GM10266 (cell line): ENCODE measurements at regions not wholly inside any gene's neighbourhood (a gene's known extent, or its start where the extent isn't known, plus 50 kb on each side); places are given as distances from the start of the nearest gene placed in this dataset.

ENCODE experiments used
- DNase-seq: peaks from one replicate; pipeline ENCODE4 v3.0.0; 2012; ENCODE audit errors: extremely low spot score
- TF ChIP-seq, protein P1 (sequence below): IDR thresholded peaks from 2 replicates; pipeline ENCODE4 v1.5.1; 2012; ENCODE audit warnings: mild to moderate bottlenecking, low read depth; ENCODE audit not compliant: control insufficient read depth, insufficient read depth; ENCODE audit errors: missing control alignments

DNA sequence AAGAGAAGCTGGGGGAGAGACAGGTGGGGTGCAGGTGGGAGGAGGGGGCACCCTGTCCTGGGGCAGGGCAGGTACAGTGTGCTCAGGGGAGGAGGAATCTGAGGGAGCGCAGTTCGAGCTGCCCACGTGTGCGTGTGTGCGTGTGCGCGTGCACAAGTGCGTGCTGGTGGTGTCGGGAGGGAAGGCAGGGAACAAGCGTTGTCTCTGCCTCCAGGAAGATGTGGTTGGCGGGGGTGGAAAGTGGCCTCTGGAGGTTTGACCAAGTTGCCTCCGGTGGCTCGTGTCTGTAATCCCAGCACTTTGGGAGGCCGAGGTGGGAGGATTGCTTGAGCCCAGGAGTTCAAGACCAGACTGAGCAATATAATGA lies 49.9 kb upstream of the THY1 start:
- DNase-seq = no peak
- TF ChIP-seq, protein P1, sequence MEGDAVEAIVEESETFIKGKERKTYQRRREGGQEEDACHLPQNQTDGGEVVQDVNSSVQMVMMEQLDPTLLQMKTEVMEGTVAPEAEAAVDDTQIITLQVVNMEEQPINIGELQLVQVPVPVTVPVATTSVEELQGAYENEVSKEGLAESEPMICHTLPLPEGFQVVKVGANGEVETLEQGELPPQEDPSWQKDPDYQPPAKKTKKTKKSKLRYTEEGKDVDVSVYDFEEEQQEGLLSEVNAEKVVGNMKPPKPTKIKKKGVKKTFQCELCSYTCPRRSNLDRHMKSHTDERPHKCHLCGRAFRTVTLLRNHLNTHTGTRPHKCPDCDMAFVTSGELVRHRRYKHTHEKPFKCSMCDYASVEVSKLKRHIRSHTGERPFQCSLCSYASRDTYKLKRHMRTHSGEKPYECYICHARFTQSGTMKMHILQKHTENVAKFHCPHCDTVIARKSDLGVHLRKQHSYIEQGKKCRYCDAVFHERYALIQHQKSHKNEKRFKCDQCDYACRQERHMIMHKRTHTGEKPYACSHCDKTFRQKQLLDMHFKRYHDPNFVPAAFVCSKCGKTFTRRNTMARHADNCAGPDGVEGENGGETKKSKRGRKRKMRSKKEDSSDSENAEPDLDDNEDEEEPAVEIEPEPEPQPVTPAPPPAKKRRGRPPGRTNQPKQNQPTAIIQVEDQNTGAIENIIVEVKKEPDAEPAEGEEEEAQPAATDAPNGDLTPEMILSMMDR = no peak
